ENCODE measurements at regions not wholly inside any gene's neighbourhood (a gene's known extent, or its start where the extent isn't known, plus 50 kb on each side); places are given as distances from the start of the nearest gene placed in this dataset.

- no peak for TF ChIP-seq POU2F2 (IDR thresholded peaks at IDR 0.05; ENCODE audit: low read depth, low read length)
- TF ChIP-seq POLR2A (IDR thresholded peaks at IDR 0.05; ENCODE audit: low read depth, low read length), result no peak
- no peak for TF ChIP-seq TAF1 (IDR thresholded peaks at IDR 0.05; ENCODE audit: low read depth, low read length)
These were observed 404.5 kb downstream of the ETS1 start for GRCh38 chr11:128182844-128183243.

All from GM12891 (cell line).